KG1 (cell line): ENCODE measurements at regions not wholly inside any gene's neighbourhood (a gene's known extent, or its start where the extent isn't known, plus 50 kb on each side); places are given as distances from the start of the nearest gene placed in this dataset.
A peak's percentile ranks its signal among the peaks of the same experiment; 100 is the strongest.

Source experiments
- DNase-seq: peaks from one replicate; lab custom pipeline; 2025; lab: John Stamatoyannopoulos, UW

GRCh38 chr4:140316799-140317198 is 56.6 kb upstream of the SCOC start:
- DNase-seq, result no peak

DNA sequence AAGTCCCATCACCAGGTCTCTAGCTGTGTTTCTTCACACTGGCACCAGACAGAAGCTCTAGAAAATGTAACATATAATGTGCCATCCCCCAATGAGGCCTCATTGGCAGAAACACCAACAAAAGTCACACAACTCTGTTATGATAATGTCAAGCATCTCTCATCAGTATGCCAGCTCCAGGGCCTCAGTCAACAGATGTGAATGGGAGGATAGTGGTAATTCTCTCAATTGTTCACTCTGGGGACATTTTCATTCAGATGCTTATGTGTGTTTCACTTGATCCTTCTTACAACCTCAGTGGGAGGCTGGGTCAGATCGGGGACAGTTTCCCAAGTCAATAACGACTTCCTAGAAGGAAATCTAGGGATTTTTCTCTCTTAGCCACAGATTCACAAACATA is 57.5 kb upstream of the SCOC start:
- DNase-seq, result no peak

- no peak for DNase-seq
Observed at GRCh38 chr4:140315438-140315837, 58.0 kb upstream of the SCOC start.

- DNase-seq, result no peak
Observed at GRCh38 chr4:140315019-140315418, 58.4 kb upstream of the SCOC start.

GRCh38 chr4:140312100-140312499 is 61.3 kb upstream of the SCOC start:
- DNase-seq, result no peak

DNA sequence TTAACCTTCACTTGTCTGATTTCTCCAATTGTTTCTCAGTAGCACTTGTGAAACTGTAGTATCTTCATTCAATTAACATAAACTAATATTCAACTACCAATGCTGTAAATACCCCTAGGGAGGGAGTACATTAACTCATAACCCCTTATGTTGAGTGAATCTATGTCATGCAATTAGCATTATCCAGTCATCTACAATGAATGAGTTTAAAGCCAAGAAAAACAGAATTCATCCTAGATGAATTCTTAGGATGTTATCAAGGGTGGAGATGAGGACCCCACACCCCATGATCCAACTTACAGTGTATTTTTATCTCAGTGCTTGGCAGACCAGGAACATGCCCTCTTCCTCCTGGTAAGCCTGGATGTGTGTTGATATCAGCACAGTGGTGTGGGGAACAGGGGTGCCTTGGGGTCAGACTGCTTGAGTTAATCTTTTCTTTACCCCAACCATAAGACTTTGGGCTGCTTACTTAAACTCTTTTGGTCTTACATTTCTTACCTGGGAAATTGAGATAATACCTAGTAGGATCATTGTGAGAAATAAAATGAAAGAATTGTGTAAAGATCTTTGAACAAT is 62.1 kb upstream of the SCOC start:
- no peak for DNase-seq

DNA sequence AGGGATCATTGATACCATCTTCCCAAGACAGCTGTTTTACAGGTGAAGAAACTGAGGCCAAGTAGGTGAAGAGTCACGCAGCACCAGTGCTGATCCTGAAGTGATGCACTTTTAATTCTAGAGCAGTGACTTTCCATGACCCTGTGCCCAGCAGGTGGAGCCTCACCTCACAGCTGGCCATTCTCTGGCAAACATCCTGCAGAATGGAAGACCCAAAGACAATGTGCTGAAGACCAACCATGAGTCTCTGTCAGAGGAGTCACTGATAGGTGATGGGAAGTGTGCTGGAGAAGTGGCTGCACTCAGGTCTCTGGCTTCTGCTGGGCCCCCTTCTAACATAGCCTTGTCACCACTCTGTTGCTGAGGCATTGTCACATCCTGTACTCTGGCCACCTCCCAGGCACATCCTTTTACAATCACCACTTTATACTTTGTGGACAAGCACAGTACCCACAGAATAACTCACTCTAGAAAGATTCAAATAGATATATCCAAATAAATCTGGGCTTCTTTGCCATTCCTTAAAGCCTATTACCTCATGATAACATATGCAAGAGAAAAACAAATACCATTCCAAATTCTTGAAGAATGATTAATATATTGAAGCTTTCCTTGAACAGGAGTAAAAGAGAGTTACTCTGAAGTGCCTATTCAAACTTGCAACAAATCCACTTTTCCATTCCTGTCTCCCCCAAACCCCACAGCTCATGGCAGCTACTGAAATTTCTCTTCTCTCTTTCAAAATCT is 64.1 kb upstream of the SCOC start:
- no peak for DNase-seq

DNA sequence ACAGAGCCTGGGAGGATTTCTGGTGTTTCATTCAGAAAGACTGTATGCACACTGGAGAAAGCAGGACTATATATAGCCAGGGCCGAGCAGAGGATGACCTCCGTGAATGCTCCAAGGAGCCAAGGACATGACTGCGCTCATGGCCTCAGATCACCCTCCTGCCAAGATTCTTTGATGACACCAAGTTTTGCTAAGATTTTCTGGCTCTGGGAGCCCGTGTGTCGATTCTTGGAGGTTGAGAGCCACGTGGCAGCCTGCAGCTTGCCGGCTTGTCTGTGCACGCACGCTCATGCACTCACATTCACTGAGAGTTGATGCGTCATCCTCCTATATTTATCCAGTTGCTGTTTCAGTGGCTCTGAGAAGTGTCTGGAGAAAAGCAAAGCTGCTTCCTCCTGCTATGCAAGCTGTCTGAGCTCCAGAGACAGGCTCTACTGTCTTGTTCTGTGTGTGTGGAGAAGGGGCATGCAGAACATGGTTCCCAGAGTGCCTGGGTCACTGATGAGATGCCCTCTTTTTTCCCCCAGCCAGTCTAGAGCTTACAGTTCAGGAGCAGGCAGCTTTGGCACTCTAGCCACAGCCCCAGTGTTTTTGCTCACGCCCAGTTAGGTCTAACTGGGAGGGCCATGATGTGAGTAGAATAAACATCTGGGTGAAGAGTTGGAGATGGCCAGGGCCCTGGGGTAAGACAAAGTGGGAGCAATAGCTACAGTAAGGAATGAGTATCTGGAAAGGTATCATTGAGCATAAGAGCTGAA is 64.9 kb upstream of the SCOC start:
- DNase-seq, result no peak

DNA sequence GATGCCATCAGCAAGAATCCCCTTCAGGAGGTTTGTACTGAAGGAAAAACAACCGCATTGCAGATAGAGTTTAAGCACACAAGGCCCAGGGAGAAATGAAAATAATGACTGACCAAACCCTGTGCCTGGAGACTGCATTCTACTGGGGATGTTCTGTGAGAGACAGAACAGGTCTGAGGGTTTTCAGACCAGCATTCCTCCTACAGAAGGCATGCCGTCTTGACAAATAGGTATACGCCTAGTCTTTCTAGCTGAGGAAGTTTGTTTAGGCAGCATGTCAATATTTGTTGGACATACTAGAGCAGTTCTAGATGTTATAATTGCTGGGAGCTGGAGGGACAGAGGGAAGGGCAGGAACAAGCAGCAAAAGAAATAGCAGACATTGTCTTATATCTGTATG is 68.4 kb upstream of the SCOC start:
- DNase-seq, result no peak

- no peak for DNase-seq
Observed at GRCh38 chr4:140304346-140304745, 69.1 kb upstream of the SCOC start.

DNA sequence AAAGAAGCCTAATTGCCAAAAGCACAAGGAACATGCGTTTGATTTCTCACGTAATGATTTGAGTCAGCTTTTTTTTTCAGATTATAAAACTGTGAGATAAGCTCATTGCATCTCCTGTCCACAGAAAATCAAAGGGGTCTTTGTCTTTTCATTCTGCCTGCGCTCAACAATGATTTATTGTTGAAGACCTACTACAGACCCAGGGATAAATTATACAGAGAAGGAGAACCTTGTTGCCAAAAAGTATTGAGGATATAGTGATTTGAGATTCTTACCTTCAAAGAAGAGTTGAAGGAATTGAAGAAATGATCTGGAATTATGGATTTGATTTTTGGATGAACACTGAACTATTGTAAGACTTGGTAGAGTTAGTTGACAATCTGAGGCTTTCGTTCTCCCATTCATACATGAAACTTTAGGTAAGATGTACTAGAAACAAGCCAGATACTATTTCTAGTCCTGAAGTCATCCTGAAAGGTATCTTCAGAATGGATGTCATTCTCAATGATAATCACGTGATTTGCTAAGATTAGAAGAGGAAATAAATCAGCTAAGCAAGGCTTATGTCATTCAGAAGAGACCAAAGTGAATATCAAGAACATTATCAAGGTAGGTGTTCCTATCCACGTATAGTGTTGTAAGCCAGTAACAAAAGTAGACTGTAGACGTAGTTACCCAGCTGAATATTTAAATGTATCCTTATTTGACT is 71.1 kb upstream of the SCOC start:
- DNase-seq, result no peak

GRCh38 chr4:140300271-140300970 is 73.0 kb upstream of the SCOC start:
- peak; percentile 10 for DNase-seq

- DNase-seq, result no peak
Observed at GRCh38 chr4:140298001-140298400, 75.4 kb upstream of the SCOC start.

DNA sequence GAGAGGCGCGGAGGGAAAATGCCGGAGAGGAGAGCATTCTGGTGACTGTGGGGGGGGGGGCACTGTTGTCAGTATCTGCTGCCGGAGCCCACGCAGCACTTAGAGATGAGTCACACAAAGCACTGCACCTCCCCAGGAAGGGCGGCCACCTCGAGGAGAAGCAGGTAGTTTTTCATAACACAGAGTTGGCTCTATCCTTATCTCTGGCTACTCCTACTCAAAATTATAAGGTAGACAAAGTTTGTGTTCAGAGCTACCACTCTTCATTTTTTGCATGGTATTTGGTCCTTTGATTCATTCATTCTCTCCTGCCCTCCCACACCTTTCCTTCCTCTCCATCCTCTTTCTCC is 76.2 kb upstream of the SCOC start:
- DNase-seq, result no peak

DNA sequence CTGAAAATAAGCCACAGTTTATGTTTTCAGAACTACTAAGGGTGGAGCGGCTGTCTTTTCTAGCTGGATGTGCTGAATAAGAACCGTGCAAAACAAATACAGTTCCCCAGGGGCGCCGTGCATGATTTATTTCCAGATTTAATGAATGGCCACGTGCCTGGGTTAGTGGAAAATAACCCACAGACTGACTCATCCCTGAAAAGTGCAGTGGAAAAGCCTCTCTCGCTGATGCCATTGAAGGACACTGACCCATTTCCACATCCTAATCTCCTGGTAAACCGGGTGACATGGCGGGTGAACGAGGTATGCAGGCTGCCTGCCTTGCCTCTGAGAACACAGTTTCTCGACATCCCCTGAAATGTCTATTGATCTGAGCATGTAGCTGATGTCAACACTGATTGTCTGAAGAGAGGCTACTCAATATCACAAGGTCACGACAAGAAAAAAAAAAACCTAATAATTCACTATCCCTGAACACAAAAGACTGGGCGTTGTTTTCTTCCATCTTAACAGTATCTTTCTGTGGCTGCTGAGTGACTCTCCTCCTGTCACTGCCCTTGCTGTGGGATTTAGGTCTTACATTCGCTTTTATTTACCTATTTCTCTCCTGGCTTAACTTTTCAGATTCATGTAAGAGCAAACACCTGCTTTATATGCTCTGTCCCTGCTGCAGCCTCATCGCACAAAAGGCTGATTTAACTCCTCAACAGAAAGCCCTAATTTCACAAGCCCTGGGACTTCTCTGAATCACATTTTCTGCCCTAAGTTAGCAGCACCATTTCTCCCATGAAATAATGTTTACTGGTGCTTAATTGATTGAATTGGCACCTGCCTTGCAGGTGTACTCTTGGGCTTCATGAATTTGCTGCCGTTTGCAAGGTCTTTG is 76.9 kb upstream of the SCOC start:
- DNase-seq, result no peak

DNA sequence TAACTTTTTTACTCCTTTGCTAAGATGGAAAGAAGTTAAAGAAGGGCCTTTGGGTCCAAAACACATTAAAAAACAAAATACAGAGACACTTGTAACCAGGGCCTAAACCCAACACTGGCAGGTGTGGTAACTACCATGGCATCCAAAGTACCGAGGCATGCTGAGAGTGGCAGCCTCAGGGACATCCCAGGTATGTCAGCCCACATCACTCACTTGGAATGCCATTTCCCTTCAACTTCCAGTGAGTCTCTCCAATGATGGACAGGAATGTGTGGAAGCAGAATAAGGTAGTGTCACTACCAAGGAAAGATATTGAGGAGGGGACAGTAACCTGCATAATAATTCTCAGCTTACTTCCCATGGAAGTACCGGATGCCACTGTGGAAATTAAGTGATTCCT is 79.5 kb upstream of the SCOC start:
- DNase-seq, result no peak

DNA sequence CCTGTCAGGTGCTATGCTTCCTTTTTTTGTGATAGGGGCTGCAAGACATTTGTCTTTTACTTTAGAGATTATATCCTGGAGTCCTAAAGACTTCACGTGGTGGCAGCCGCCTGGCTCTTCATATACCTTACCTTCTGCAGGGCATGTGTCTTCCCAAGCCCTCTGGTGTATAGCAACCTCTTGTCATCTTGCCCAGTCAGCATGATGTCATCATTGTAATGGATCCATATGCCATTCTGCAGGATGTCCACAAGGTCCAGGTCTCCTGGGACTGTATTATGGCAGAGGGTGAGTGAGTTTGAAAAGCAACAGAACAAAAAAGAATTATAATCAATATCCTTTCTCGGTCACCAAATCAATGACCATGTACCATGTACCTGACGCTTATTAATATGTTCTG is 82.2 kb upstream of the SCOC start:
- no peak for DNase-seq

- no peak for DNase-seq
Observed at GRCh38 chr4:140289486-140289885, 84.0 kb upstream of the SCOC start.

- no peak for DNase-seq
Observed at GRCh38 chr4:140286456-140286855, 87.0 kb upstream of the SCOC start.

- DNase-seq, result no peak
Observed at GRCh38 chr4:140284456-140284855, 89.0 kb upstream of the SCOC start.
